ENCODE measurements at regions not wholly inside any gene's neighbourhood (a gene's known extent, or its start where the extent isn't known, plus 50 kb on each side); places are given as distances from the start of the nearest gene placed in this dataset.
A peak's percentile ranks its signal among the peaks of the same experiment; 100 is the strongest.

- Mint-ChIP-seq H3K9me3 (peaks cover 3% of the 10 kb centered on the region), H3K27me3 (peaks cover 4% of the 10 kb centered on the region), H3K27ac (no peak overlapping the region), H3K36me3 (ENCODE audit: low read depth) (no peaks in the 10 kb centered on the region), H3K4me3 (no peak overlapping the region), H3K4me1 (no peaks in the 10 kb centered on the region)
- no peak for ATAC-seq (replicated peaks)
Observed at GRCh38 chr9:14395317-14396082, 81.6 kb upstream of the NFIB start.

GRCh38 chr9:14393418-14393817 is 79.5 kb upstream of the NFIB start:
- no peaks in the 10 kb centered on the region for H3K27me3 Mint-ChIP-seq
- ATAC-seq (replicated peaks): no peak

GRCh38 chr9:14391620-14392019 is 77.7 kb upstream of the NFIB start:
- Mint-ChIP-seq H3K27ac (no peak overlapping the region), H3K27me3 (peaks cover 3% of the 10 kb centered on the region), H3K4me1 (no peaks in the 10 kb centered on the region), H3K4me3 (no peak overlapping the region), H3K36me3 (ENCODE audit: low read depth) (no peaks in the 10 kb centered on the region), H3K9me3 (peaks cover 3% of the 10 kb centered on the region)
- no peak for ATAC-seq (replicated peaks)

More at GRCh38 chr9:14393418-14393817, 79.5 kb upstream of the NFIB start:
- Mint-ChIP-seq H3K4me3 (no peak overlapping the region), H3K4me1 (no peaks in the 10 kb centered on the region), H3K36me3 (ENCODE audit: low read depth) (no peaks in the 10 kb centered on the region), H3K9me3 (peaks cover 3% of the 10 kb centered on the region), H3K27ac (no peak overlapping the region)

GRCh38 chr9:14389657-14390056 is 75.7 kb upstream of the NFIB start:
- H3K4me1 Mint-ChIP-seq: no peaks in the 10 kb centered on the region
- H3K27me3 Mint-ChIP-seq: peaks cover 7% of the 10 kb centered on the region

GRCh38 chr9:14389146-14389545 is 75.2 kb upstream of the NFIB start:
- Mint-ChIP-seq H3K9me3 (peaks cover 3% of the 10 kb centered on the region), H3K4me1 (no peaks in the 10 kb centered on the region), H3K27me3 (peaks cover 7% of the 10 kb centered on the region), H3K4me3 (no peak overlapping the region), H3K27ac (no peak overlapping the region), H3K36me3 (ENCODE audit: low read depth) (no peaks in the 10 kb centered on the region)
- ATAC-seq (replicated peaks): no peak

More at GRCh38 chr9:14389657-14390056, 75.7 kb upstream of the NFIB start:
- Mint-ChIP-seq H3K4me3 (no peak overlapping the region), H3K9me3 (peaks cover 3% of the 10 kb centered on the region), H3K27ac (no peak overlapping the region), H3K36me3 (ENCODE audit: low read depth) (no peaks in the 10 kb centered on the region)
- ATAC-seq (replicated peaks): no peak

GRCh38 chr9:14383773-14384172 is 69.8 kb upstream of the NFIB start:
- no peak overlapping the region for H3K4me3 Mint-ChIP-seq
- H3K27me3 Mint-ChIP-seq: peaks cover 9% of the 10 kb centered on the region
- H3K4me1 Mint-ChIP-seq: no peaks in the 10 kb centered on the region
- no peak overlapping the region for H3K27ac Mint-ChIP-seq
- H3K9me3 Mint-ChIP-seq: no peaks in the 10 kb centered on the region
- ATAC-seq (replicated peaks): no peak
- no peaks in the 10 kb centered on the region for H3K36me3 Mint-ChIP-seq (ENCODE audit: low read depth)

GRCh38 chr9:14383294-14383693 is 69.4 kb upstream of the NFIB start:
- Mint-ChIP-seq H3K27ac (no peak overlapping the region), H3K4me1 (no peaks in the 10 kb centered on the region), H3K27me3 (peaks cover 9% of the 10 kb centered on the region)

GRCh38 chr9:14380061-14380836 is 66.3 kb upstream of the NFIB start:
- Mint-ChIP-seq H3K27ac (no peak overlapping the region), H3K4me3 (no peak overlapping the region), H3K9me3 (no peaks in the 10 kb centered on the region), H3K4me1 (no peaks in the 10 kb centered on the region), H3K36me3 (ENCODE audit: low read depth) (no peaks in the 10 kb centered on the region), H3K27me3 (peaks cover 6% of the 10 kb centered on the region)
- no peak for ATAC-seq (replicated peaks)

More at GRCh38 chr9:14383294-14383693, 69.4 kb upstream of the NFIB start:
- H3K9me3 Mint-ChIP-seq: no peaks in the 10 kb centered on the region
- no peak overlapping the region for H3K4me3 Mint-ChIP-seq
- no peaks in the 10 kb centered on the region for H3K36me3 Mint-ChIP-seq (ENCODE audit: low read depth)
- ATAC-seq (replicated peaks): no peak

GRCh38 chr9:14379280-14379679 is 65.3 kb upstream of the NFIB start:
- no peaks in the 10 kb centered on the region for H3K36me3 Mint-ChIP-seq (ENCODE audit: low read depth)

GRCh38 chr9:14373706-14374105 is 59.8 kb upstream of the NFIB start:
- Mint-ChIP-seq H3K9me3 (no peaks in the 10 kb centered on the region), H3K27ac (no peak overlapping the region), H3K27me3 (peaks cover 20% of the 10 kb centered on the region), H3K4me1 (no peaks in the 10 kb centered on the region), H3K36me3 (ENCODE audit: low read depth) (no peaks in the 10 kb centered on the region), H3K4me3 (no peak overlapping the region)
- ATAC-seq (replicated peaks): no peak

More at GRCh38 chr9:14379280-14379679, 65.3 kb upstream of the NFIB start:
- ATAC-seq (replicated peaks): peak; percentile 9
- Mint-ChIP-seq H3K9me3 (no peaks in the 10 kb centered on the region), H3K27me3 (peaks cover 6% of the 10 kb centered on the region), H3K27ac (no peak overlapping the region), H3K4me1 (no peaks in the 10 kb centered on the region), H3K4me3 (no peak overlapping the region)

GRCh38 chr9:14373336-14373666 is 59.4 kb upstream of the NFIB start:
- ATAC-seq (replicated peaks): no peak

GRCh38 chr9:14372437-14373335 is 58.7 kb upstream of the NFIB start:
- Mint-ChIP-seq H3K4me3 (no peak overlapping the region), H3K36me3 (ENCODE audit: low read depth) (no peaks in the 10 kb centered on the region), H3K4me1 (no peaks in the 10 kb centered on the region), H3K27me3 (peaks cover 20% of the 10 kb centered on the region), H3K9me3 (no peaks in the 10 kb centered on the region), H3K27ac (no peak overlapping the region)
- ATAC-seq (replicated peaks): no peak

More at GRCh38 chr9:14373336-14373666, 59.4 kb upstream of the NFIB start:
- H3K9me3 Mint-ChIP-seq: no peaks in the 10 kb centered on the region
- H3K27me3 Mint-ChIP-seq: peaks cover 20% of the 10 kb centered on the region
- no peak overlapping the region for H3K4me3 Mint-ChIP-seq
- H3K4me1 Mint-ChIP-seq: no peaks in the 10 kb centered on the region
- H3K36me3 Mint-ChIP-seq (ENCODE audit: low read depth): no peaks in the 10 kb centered on the region
- H3K27ac Mint-ChIP-seq: no peak overlapping the region

- Mint-ChIP-seq H3K27ac (no peak overlapping the region), H3K4me3 (no peak overlapping the region), H3K36me3 (ENCODE audit: low read depth) (no peaks in the 10 kb centered on the region), H3K27me3 (peaks cover 29% of the 10 kb centered on the region), H3K4me1 (no peaks in the 10 kb centered on the region), H3K9me3 (peaks cover 5% of the 10 kb centered on the region)
- ATAC-seq (replicated peaks): no peak
Observed at GRCh38 chr9:14369011-14369410, 55.1 kb upstream of the NFIB start.

GRCh38 chr9:14366076-14366475 is 52.1 kb upstream of the NFIB start:
- H3K27ac Mint-ChIP-seq: no peak overlapping the region
- H3K4me1 Mint-ChIP-seq: no peaks in the 10 kb centered on the region
- H3K9me3 Mint-ChIP-seq: peaks cover 5% of the 10 kb centered on the region
- ATAC-seq (replicated peaks): no peak
- H3K27me3 Mint-ChIP-seq: peaks cover 20% of the 10 kb centered on the region
- H3K36me3 Mint-ChIP-seq (ENCODE audit: low read depth): no peaks in the 10 kb centered on the region
- H3K4me3 Mint-ChIP-seq: no peak overlapping the region
